NCI-H2171 (cell line): ENCODE measurements at regions not wholly inside any gene's neighbourhood (a gene's known extent, or its start where the extent isn't known, plus 50 kb on each side); places are given as distances from the start of the nearest gene placed in this dataset.

Source experiments
- DNase-seq: peaks from one replicate; lab custom pipeline; 2025; lab: John Stamatoyannopoulos, UW

- no peak for DNase-seq
These were observed 225.9 kb downstream of the PTPRC start for GRCh38 chr1:198864695-198865094.

DNA sequence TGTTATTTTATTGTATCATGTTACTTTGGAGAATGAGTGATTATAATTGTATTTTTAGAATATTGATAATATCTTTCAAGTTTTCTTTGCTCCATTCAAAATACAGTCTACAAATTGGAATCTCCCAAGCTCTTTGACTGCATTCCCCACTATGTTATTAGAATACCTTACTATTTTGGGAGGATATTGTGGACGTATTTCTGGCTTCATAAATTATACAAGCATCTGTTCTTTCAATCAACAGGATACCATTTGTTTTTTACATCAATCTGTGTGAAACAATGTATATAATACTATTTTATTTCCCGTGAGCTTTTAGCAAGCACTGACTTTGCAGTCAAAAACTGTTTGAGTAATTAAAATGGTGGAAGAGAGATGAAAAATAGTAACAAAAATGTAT is 226.5 kb downstream of the PTPRC start:
- DNase-seq: no peak

DNA sequence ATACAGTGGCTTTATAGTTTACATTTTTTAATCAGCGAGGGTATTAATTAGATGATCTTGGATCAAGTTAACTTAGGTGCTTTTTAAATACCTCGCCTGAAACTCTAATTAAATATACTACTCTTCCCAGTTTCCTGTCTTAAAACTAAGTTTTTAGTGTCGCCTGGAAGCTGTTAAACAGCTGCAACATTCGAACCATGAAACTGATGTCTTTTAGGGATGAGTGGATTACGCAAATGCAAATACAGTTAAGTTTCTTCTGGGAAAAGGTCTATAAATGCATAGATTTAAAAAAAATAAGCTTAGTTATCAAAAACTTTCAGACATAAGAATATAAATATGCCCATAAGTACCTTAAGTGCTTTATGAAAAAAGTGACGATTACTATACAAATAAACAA is 228.3 kb downstream of the PTPRC start:
- no peak for DNase-seq

GRCh38 chr1:198873696-198874230 is 234.9 kb downstream of the PTPRC start:
- no peak for DNase-seq

- no peak for DNase-seq
These were observed 237.6 kb downstream of the PTPRC start for GRCh38 chr1:198876371-198876871.

DNA sequence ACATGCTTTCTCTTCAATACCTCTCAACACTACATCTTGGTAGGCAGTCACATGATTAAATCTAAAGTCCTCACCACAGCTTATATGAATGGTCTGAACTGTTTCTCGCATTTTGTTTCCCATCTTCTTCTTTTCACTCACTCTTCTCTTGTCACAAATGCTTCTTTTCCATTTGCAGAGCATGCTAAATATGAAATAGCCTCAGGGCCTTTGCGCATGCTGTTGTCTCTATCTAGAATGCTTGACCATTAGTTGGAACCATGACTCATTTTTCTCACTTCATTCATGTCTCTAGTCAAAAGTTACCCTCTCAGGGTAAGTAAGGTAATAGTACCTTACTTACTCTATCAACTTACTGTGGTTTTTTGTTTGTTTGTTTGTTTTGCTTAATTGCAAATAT is 239.7 kb downstream of the PTPRC start:
- no peak for DNase-seq

DNA sequence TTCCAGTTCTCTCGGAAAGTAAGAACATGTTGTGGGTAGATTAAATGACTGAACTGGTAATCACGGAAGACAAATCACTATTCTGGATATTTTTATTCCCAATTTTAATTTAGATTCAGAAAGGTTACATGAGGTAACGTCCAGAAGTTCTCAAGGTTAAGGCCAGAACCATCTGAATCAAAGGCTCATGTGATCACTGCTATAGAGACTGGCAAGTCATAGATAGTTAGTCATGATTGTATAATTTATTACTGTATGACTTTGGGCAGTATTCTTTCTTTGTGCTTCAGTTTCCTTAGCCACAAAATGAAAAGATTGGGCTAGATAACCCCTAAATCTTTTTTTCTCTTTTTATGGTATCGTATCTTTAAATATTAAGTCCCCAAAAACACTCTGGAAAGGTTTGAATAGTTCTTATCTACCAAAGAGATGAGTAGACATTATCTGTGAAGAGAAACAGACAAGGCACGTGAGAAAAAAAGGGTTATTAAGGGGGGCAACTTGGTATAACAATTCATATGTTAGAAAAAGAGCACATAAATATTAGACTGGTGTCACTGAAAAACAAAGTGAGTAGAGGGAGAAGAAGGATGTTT is 241.0 kb downstream of the PTPRC start:
- no peak for DNase-seq

DNA sequence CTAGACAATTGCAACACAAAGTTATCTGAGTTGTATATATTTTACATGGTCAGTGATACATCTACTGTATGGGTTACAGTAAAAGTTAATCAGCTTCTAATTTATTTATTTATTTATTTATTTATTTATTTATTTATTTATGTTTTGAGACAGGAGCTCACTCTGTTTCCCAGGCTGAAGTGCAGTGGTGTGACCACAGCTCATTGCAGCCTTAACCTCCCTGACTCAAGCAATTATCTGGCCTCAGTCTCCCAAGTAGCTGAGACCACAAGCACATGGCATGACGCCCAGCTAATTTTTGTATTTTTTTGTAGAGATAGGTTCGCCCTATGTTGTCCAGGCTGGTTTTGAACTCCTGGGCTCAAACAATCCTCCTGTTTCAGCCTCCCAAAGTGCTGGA is 241.6 kb downstream of the PTPRC start:
- DNase-seq: no peak

- DNase-seq: no peak
These were observed 242.2 kb downstream of the PTPRC start for GRCh38 chr1:198880818-198881597.

DNA sequence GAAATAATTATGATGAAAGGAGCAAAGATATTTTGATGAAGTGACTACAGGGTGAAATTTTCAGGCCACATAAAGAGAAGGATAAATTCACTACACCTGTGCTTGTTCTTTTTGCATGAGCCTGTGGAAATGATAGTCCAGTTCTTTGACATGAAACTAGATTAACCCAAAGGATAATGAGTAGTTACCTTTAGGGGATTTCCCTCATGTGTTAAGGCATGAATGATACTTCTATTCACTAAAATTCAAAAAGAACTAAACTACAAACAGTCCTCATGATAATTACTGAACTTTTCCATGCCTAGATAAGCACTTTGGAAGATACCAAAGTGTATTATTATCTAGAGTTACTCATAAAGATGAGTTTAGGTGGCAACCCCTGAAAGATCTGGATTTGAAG is 244.3 kb downstream of the PTPRC start:
- DNase-seq: no peak

DNA sequence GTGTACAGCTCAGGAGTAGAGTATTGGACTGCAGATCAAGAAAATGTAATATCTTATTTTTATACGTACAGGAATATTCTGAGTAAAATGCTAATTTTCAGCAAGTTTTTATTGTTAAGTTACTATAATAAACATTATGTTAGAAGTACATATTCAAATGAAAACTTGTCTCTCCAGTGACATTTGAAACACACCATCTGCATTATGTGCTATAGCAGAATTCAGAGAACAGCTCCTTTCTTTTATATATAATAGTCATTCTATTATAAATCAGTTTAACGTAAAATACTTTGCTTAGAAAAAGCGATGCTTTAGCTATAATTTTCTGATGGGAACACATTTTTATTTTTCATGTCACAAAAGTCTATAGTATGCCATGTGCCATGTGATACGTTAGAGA is 249.0 kb downstream of the PTPRC start:
- no peak for DNase-seq

DNA sequence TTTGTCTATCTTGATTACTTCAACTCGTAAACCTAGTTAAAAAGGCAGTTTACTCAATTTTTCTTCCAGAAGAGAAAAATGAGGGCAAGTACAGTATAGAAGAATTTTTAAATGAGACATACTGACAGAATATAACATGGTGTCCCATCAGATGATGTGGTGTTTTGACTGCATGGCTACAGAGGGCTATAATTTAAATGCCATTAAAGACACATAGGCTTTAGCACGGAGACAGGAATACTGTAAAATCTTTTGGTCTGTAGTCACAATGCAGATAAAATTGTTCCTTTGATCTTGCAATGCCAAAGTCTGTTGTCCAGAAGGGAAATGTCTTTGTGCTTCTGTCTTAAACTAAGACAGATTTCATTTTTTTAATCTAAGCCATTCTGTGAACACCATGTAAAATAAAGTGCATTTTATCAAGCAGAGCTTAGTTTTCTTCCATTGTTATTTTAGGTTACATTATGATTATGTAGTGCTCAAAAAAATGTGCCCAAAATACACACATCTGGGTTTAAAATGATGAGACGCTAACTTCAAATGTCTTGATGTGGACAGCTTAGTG is 249.6 kb downstream of the PTPRC start:
- no peak for DNase-seq

DNA sequence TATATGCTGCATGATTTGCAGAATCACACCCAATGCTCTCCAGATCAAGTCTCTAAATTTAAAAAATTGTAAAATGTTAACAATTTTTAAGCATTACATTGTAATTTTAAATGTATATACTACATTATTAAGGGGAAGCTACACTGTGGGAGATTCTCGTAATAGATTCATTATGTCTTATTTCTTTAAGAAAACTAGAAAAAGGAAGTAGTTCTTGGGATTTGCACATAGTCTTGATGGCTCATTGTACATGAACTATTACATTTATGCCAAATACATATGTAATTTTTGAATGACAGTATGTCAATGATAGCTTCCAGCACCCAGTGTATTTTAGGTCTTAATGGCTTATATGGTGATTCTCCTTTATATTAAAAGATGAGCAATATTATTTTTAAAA is 250.3 kb downstream of the PTPRC start:
- DNase-seq: no peak

DNA sequence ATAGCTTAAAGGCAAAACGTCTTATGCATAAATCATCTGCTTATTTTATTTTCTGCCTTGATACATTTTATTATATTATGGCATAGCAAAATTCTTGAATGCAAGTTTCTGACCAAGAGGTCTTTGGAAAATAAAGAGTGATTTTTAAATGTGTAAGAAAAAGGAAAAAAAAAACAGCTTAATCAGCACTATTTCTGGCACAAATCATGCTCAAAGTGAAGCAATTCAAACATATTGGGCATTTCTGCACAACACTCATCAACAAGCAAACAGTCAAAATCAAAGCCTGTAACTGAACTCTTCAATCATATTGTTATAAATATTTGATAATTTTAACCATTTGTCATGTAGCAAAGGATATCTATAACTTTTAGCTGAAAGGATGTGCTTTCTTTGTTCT is 250.9 kb downstream of the PTPRC start:
- no peak for DNase-seq

GRCh38 chr1:198890214-198890930 is 251.5 kb downstream of the PTPRC start:
- DNase-seq: no peak

DNA sequence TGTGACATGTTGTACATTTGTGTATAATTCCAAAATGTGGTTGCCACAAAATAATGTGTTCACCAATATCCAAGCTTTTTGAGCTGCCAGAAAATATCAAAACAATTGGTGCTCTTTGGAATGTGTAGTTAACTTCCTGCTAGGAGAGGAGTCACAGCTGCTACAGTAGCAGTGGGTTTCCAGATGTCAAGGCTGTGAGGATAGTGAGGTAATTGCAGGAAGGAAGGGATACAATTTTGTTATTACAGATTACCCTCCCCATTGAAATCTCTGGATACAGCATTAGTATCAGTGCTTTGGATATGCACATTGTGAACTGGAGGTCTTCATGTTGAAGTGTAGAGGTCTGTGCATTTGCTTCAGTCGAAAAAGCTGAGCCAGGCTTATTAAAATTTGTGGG is 253.2 kb downstream of the PTPRC start:
- DNase-seq: no peak

GRCh38 chr1:198893141-198893540 is 254.3 kb downstream of the PTPRC start:
- DNase-seq: no peak

- DNase-seq: no peak
These were observed 255.1 kb downstream of the PTPRC start for GRCh38 chr1:198893763-198894444.

DNA sequence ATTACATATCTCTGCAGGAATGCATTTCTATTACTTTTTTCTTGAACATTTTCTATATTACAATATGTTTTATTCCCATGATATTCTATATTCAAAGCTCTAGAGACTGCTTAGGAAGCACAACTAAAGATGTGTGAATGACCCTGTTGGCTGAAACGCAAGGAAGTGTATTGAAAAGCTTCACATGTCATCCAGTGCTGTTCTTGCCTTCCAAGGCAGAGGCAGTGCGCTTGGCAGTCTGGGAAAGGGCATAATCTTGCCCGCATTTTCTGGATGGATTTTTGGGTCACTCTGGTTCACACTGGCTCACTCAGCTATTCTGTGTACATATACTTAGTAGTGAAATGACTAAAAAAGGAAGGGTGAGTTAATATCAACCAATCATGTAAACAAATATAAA is 262.4 kb downstream of the PTPRC start:
- DNase-seq: no peak

DNA sequence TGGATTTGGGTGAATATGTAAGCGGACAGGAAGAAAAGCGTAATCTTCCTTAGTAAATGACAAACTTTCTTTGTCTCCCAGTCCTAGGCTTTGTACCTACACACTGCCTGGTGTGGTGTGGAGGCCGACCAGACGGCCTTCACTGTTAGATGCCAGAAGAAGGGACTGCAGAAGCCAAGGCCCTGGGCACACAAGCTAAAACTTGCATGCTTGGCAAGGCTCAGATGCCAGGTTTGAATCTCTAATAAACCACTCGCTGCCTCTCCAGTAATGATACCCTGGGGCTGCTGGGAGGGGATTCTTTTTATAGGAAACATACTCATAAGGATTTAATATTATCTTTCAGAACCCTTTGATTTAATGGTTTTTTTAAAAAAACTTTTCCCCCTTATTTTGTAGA is 263.8 kb downstream of the PTPRC start:
- DNase-seq: no peak

DNA sequence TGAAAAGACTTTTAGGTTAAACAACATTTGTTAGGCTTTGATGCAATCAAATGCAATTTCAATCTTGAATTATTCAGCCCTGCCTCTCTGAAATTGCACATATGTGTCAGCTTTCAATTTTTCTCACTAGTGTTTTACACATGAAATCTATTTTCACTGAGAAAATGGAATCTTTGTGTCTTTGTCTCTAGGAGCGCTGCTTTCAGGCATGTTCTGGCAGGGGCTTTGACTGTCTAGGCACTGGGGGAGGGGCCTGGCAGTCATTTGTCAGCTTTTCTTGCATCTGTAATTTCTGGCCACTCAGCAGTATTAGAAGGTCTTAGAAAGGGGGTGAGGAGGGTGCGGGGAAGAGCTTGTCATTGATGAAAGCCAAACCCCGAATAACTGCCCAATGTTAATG is 264.4 kb downstream of the PTPRC start:
- DNase-seq: no peak

DNA sequence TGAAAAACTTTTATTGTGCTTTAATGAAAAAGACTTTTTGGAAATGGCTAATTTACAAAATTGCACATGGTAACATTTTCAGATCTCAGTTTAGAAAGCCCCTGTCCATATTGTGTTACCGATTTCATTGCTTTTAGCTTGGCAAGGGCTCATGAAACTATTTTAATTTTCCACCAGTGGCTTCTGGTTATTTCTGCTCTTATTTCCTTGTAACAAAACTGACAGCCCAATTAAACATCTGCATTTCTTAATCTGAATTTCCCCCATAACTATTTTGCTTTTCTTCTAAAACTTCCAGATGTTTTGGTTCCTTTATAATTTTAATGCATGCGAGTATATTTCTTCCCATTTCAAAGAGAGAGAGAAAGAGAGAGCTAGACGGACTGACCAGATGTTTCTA is 264.8 kb downstream of the PTPRC start:
- DNase-seq: no peak
